ENCODE measurements at regions not wholly inside any gene's neighbourhood (a gene's known extent, or its start where the extent isn't known, plus 50 kb on each side); places are given as distances from the start of the nearest gene placed in this dataset.
A peak's percentile ranks its signal among the peaks of the same experiment; 100 is the strongest.

- H3K9me3 ChIP-seq (ENCODE audit: control insufficient read depth, low read length) = no peaks in the 10 kb centered on the region
- H3K4me1 ChIP-seq (ENCODE audit: control insufficient read depth, insufficient read depth, low read length) = peaks cover 27% of the 10 kb centered on the region
- no peak overlapping the region for H3K4me3 ChIP-seq (ENCODE audit: low read length)
- no peaks in the 10 kb centered on the region for H3K27me3 ChIP-seq (ENCODE audit: control insufficient read depth, insufficient read depth, low read length)
- no peak overlapping the region for H3K9ac ChIP-seq (ENCODE audit: low read length)
- peaks cover 8% of the 10 kb centered on the region for H3K36me3 ChIP-seq (ENCODE audit: control insufficient read depth, insufficient read depth, low read length)
Measured at GRCh38 chr17:77399319-77399957, 258.7 kb downstream of the SEC14L1 start.

GRCh38 chr17:77400445-77400870 is 259.7 kb downstream of the SEC14L1 start:
- Histone ChIP-seq H3K4me3 (ENCODE audit: low read length) (no peak overlapping the region), H3K4me1 (ENCODE audit: control insufficient read depth, insufficient read depth, low read length) (peaks cover 27% of the 10 kb centered on the region), H3K9ac (ENCODE audit: low read length) (no peak overlapping the region), H3K9me3 (ENCODE audit: control insufficient read depth, low read length) (no peaks in the 10 kb centered on the region), H3K27me3 (ENCODE audit: control insufficient read depth, insufficient read depth, low read length) (no peaks in the 10 kb centered on the region), H3K36me3 (ENCODE audit: control insufficient read depth, insufficient read depth, low read length) (peaks cover 8% of the 10 kb centered on the region)

- H3K4me1 ChIP-seq (ENCODE audit: control insufficient read depth, insufficient read depth, low read length) = peaks cover 34% of the 10 kb centered on the region
Measured at GRCh38 chr17:77402159-77402731, 261.5 kb downstream of the SEC14L1 start.

GRCh38 chr17:77403854-77404253 is 263.1 kb downstream of the SEC14L1 start:
- H3K27me3 ChIP-seq (ENCODE audit: control insufficient read depth, insufficient read depth, low read length) = no peaks in the 10 kb centered on the region
- peaks cover 44% of the 10 kb centered on the region for H3K4me1 ChIP-seq (ENCODE audit: control insufficient read depth, insufficient read depth, low read length)
- H3K9ac ChIP-seq (ENCODE audit: low read length) = no peak overlapping the region
- no peak overlapping the region for H3K4me3 ChIP-seq (ENCODE audit: low read length)
- H3K36me3 ChIP-seq (ENCODE audit: control insufficient read depth, insufficient read depth, low read length) = peaks cover 8% of the 10 kb centered on the region
- no peaks in the 10 kb centered on the region for H3K9me3 ChIP-seq (ENCODE audit: control insufficient read depth, low read length)

More at GRCh38 chr17:77402159-77402731, 261.5 kb downstream of the SEC14L1 start:
- peaks cover 8% of the 10 kb centered on the region for H3K36me3 ChIP-seq (ENCODE audit: control insufficient read depth, insufficient read depth, low read length)
- no peaks in the 10 kb centered on the region for H3K9me3 ChIP-seq (ENCODE audit: control insufficient read depth, low read length)
- H3K4me3 ChIP-seq (ENCODE audit: low read length) = no peak overlapping the region
- no peak overlapping the region for H3K9ac ChIP-seq (ENCODE audit: low read length)
- H3K27me3 ChIP-seq (ENCODE audit: control insufficient read depth, insufficient read depth, low read length) = no peaks in the 10 kb centered on the region

GRCh38 chr17:77404812-77405581 is 264.2 kb downstream of the SEC14L1 start:
- no peaks in the 10 kb centered on the region for H3K27me3 ChIP-seq (ENCODE audit: control insufficient read depth, insufficient read depth, low read length)
- H3K9me3 ChIP-seq (ENCODE audit: control insufficient read depth, low read length) = no peaks in the 10 kb centered on the region
- peaks cover 8% of the 10 kb centered on the region for H3K36me3 ChIP-seq (ENCODE audit: control insufficient read depth, insufficient read depth, low read length)
- H3K4me1 ChIP-seq (ENCODE audit: control insufficient read depth, insufficient read depth, low read length) = peaks cover 51% of the 10 kb centered on the region
- H3K9ac ChIP-seq (ENCODE audit: low read length) = peak overlapping the region; percentile 1
- no peak overlapping the region for H3K4me3 ChIP-seq (ENCODE audit: low read length)

- Histone ChIP-seq H3K9me3 (ENCODE audit: control insufficient read depth, low read length) (no peaks in the 10 kb centered on the region), H3K9ac (ENCODE audit: low read length) (peak overlapping the region; percentile 1), H3K4me1 (ENCODE audit: control insufficient read depth, insufficient read depth, low read length) (peaks cover 51% of the 10 kb centered on the region), H3K27me3 (ENCODE audit: control insufficient read depth, insufficient read depth, low read length) (no peaks in the 10 kb centered on the region), H3K36me3 (ENCODE audit: control insufficient read depth, insufficient read depth, low read length) (peaks cover 8% of the 10 kb centered on the region), H3K4me3 (ENCODE audit: low read length) (no peak overlapping the region)
Measured at GRCh38 chr17:77405867-77406732, 265.3 kb downstream of the SEC14L1 start.

- Histone ChIP-seq H3K36me3 (ENCODE audit: control insufficient read depth, insufficient read depth, low read length) (peaks cover 8% of the 10 kb centered on the region), H3K9me3 (ENCODE audit: control insufficient read depth, low read length) (no peaks in the 10 kb centered on the region), H3K4me3 (ENCODE audit: low read length) (no peak overlapping the region), H3K9ac (ENCODE audit: low read length) (peak overlapping the region; percentile 29), H3K27me3 (ENCODE audit: control insufficient read depth, insufficient read depth, low read length) (no peaks in the 10 kb centered on the region), H3K4me1 (ENCODE audit: control insufficient read depth, insufficient read depth, low read length) (peaks cover 61% of the 10 kb centered on the region)
Measured at GRCh38 chr17:77407321-77408277, 266.8 kb downstream of the SEC14L1 start.

- H3K4me1 ChIP-seq (ENCODE audit: control insufficient read depth, insufficient read depth, low read length) = peaks cover 61% of the 10 kb centered on the region
- no peak overlapping the region for H3K4me3 ChIP-seq (ENCODE audit: low read length)
- H3K9me3 ChIP-seq (ENCODE audit: control insufficient read depth, low read length) = no peaks in the 10 kb centered on the region
- no peaks in the 10 kb centered on the region for H3K27me3 ChIP-seq (ENCODE audit: control insufficient read depth, insufficient read depth, low read length)
- peak overlapping the region; percentile 29 for H3K9ac ChIP-seq (ENCODE audit: low read length)
- H3K36me3 ChIP-seq (ENCODE audit: control insufficient read depth, insufficient read depth, low read length) = peaks cover under 1% of the 10 kb centered on the region
Measured at GRCh38 chr17:77408284-77408683, 267.5 kb downstream of the SEC14L1 start.

GRCh38 chr17:77409282-77410161 is 268.8 kb downstream of the SEC14L1 start:
- H3K9ac ChIP-seq (ENCODE audit: low read length) = peak overlapping the region; percentile 17
- no peaks in the 10 kb centered on the region for H3K9me3 ChIP-seq (ENCODE audit: control insufficient read depth, low read length)
- H3K4me1 ChIP-seq (ENCODE audit: control insufficient read depth, insufficient read depth, low read length) = peaks cover 60% of the 10 kb centered on the region
- no peaks in the 10 kb centered on the region for H3K27me3 ChIP-seq (ENCODE audit: control insufficient read depth, insufficient read depth, low read length)
- no peaks in the 10 kb centered on the region for H3K36me3 ChIP-seq (ENCODE audit: control insufficient read depth, insufficient read depth, low read length)
- peak overlapping the region; percentile 8 for H3K4me3 ChIP-seq (ENCODE audit: low read length)

GRCh38 chr17:77410470-77410869 is 269.7 kb downstream of the SEC14L1 start:
- no peaks in the 10 kb centered on the region for H3K9me3 ChIP-seq (ENCODE audit: control insufficient read depth, low read length)
- H3K36me3 ChIP-seq (ENCODE audit: control insufficient read depth, insufficient read depth, low read length) = no peaks in the 10 kb centered on the region
- peak overlapping the region; percentile 8 for H3K4me3 ChIP-seq (ENCODE audit: low read length)
- no peaks in the 10 kb centered on the region for H3K27me3 ChIP-seq (ENCODE audit: control insufficient read depth, insufficient read depth, low read length)
- no peak overlapping the region for H3K9ac ChIP-seq (ENCODE audit: low read length)
- H3K4me1 ChIP-seq (ENCODE audit: control insufficient read depth, insufficient read depth, low read length) = peaks cover 58% of the 10 kb centered on the region
